Glomerular visceral epithelial cell (primary cell): ENCODE measurements at regions not wholly inside any gene's neighbourhood (a gene's known extent, or its start where the extent isn't known, plus 50 kb on each side); places are given as distances from the start of the nearest gene placed in this dataset.

Experiments used
- DNase-seq: peaks from one replicate; pipeline ENCODE4 v3.0.0-alpha.2; 2016; ENCODE audit errors: extremely low spot score

- DNase-seq: no peak
These were observed 111.6 kb upstream of the TENT5A start for GRCh38 chr6:81864124-81864523.

GRCh38 chr6:81863123-81863522, 110.6 kb upstream of the TENT5A start:
- DNase-seq: no peak

GRCh38 chr6:81861281-81861680, 108.8 kb upstream of the TENT5A start:
- no peak for DNase-seq

GRCh38 chr6:81859884-81860283, 107.4 kb upstream of the TENT5A start:
- no peak for DNase-seq

- DNase-seq: no peak
These were observed 105.3 kb upstream of the TENT5A start for GRCh38 chr6:81857812-81858211.

GRCh38 chr6:81856872-81857271, 104.4 kb upstream of the TENT5A start:
- DNase-seq: no peak

GRCh38 chr6:81854474-81854873, 102.0 kb upstream of the TENT5A start:
- no peak for DNase-seq

GRCh38 chr6:81853975-81854374, 101.5 kb upstream of the TENT5A start:
- DNase-seq: no peak

- DNase-seq: no peak
These were observed 96.8 kb upstream of the TENT5A start for GRCh38 chr6:81849248-81849647.

- DNase-seq: no peak
These were observed 95.4 kb upstream of the TENT5A start for GRCh38 chr6:81847866-81848265.

- no peak for DNase-seq
These were observed 92.2 kb upstream of the TENT5A start for GRCh38 chr6:81844686-81845085.

GRCh38 chr6:81843302-81843701, 90.8 kb upstream of the TENT5A start:
- DNase-seq: no peak

GRCh38 chr6:81842254-81842653, 89.8 kb upstream of the TENT5A start:
- DNase-seq: no peak

GRCh38 chr6:81838724-81839426, 86.4 kb upstream of the TENT5A start:
- DNase-seq: no peak

- DNase-seq: no peak
These were observed 85.5 kb upstream of the TENT5A start for GRCh38 chr6:81838031-81838430.

- DNase-seq: peak; percentile 17
These were observed 81.7 kb upstream of the TENT5A start for GRCh38 chr6:81834141-81834681.

GRCh38 chr6:81832304-81832703, 79.8 kb upstream of the TENT5A start:
- DNase-seq: no peak

GRCh38 chr6:81831274-81831673, 78.8 kb upstream of the TENT5A start:
- DNase-seq: no peak

- no peak for DNase-seq
These were observed 74.3 kb upstream of the TENT5A start for GRCh38 chr6:81826784-81827183.

- DNase-seq: no peak
These were observed 70.1 kb upstream of the TENT5A start for GRCh38 chr6:81822568-81822967.

GRCh38 chr6:81821449-81821848, 69.0 kb upstream of the TENT5A start:
- DNase-seq: no peak

- DNase-seq: no peak
These were observed 68.5 kb upstream of the TENT5A start for GRCh38 chr6:81820980-81821379.

- DNase-seq: no peak
These were observed 67.9 kb upstream of the TENT5A start for GRCh38 chr6:81820422-81820821.

- no peak for DNase-seq
These were observed 67.3 kb upstream of the TENT5A start for GRCh38 chr6:81819767-81820166.
